Lower leg skin (tissue), 4 donors: ENCODE measurements at regions not wholly inside any gene's neighbourhood (a gene's known extent, or its start where the extent isn't known, plus 50 kb on each side); places are given as distances from the start of the nearest gene placed in this dataset.
"Not testable (repeated sequence)": the region's sequence is repeated elsewhere in the genome, so short reads cannot be mapped to it uniquely, and the experiment has no call there.

Experiments
- DNase-seq, 2 donors: peaks; one replicate each; pipeline ENCODE4 v3.0.0-alpha.2; 2019; ENCODE audit warnings: low spot score in 2 of 2
- H3K4me3 ChIP-seq: fragments of 200-600 bp; sonication (generic); 2 replicates; pipeline ENCODE4 v1.5.1; 2017; ENCODE audit warnings: mild to moderate bottlenecking, low read depth; ENCODE audit not compliant: poor library complexity, severe bottlenecking
- POLR2A ChIP-seq, 2 donors: fragments of 450-650 bp; IDR thresholded peaks; one replicate each; pipeline ENCODE4 v1.6.1; 2016 to 2017; ENCODE audit warnings: antibody characterized with exemption in 2 of 2, mild to moderate bottlenecking in 1 of 2, moderate library complexity in 1 of 2
- WGBS, 2 donors: methylation state at CpG; one replicate each; pipeline ENCODE4 v1.1.5; 2018; 5-methylcytosine and 5-hydroxymethylcytosine counted together
- intact Hi-C: fragments of 100-400 bp; cut with DNase I; formaldehyde crosslinking; loops from one replicate; pipeline ENCODE4 v1.15.0; 2023; ENCODE audit warnings: low total_unique reads
- TF ChIP-seq, protein P1 (sequence below), 3 donors: fragments of 450-650 bp; IDR thresholded peaks; one replicate each; pipeline ENCODE4 v1.5.1; 2016; ENCODE audit warnings: antibody characterized with exemption in 3 of 3, mild to moderate bottlenecking in 3 of 3, moderate library complexity in 2 of 3

DNA sequence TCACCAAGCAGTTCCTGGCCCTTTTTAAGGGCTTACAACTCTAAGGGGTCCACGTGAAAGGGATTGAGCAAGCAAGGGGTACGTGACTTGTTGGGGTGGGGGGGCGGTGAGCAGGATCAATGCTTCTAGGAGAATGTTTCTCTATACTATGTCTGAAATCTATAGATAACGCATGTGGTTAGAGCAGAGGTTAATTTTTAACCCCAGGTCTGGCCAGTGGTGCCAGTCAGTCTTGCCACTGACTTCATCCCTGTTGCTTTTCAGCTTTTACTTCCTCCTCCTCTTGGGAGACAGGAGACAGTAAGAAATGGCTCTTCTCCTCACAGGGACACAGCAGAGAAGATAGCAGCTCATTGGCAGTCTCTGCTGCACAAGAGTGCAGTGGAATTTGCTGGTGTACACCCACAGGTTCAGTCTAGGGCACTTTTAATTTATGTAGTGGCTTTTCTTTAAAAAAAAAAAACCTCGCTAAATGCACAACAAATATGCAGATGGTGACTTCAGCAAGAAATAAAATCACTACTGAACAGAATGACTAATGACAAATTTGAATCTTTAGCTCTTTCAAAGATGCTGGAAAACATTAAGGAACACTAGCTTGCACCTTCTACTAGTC lies 190.5 kb downstream of the CCNG2 start:
- TF ChIP-seq, protein P1, sequence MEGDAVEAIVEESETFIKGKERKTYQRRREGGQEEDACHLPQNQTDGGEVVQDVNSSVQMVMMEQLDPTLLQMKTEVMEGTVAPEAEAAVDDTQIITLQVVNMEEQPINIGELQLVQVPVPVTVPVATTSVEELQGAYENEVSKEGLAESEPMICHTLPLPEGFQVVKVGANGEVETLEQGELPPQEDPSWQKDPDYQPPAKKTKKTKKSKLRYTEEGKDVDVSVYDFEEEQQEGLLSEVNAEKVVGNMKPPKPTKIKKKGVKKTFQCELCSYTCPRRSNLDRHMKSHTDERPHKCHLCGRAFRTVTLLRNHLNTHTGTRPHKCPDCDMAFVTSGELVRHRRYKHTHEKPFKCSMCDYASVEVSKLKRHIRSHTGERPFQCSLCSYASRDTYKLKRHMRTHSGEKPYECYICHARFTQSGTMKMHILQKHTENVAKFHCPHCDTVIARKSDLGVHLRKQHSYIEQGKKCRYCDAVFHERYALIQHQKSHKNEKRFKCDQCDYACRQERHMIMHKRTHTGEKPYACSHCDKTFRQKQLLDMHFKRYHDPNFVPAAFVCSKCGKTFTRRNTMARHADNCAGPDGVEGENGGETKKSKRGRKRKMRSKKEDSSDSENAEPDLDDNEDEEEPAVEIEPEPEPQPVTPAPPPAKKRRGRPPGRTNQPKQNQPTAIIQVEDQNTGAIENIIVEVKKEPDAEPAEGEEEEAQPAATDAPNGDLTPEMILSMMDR (IDR thresholded peaks at IDR 0.05), result no peak
- TF ChIP-seq POLR2A (IDR thresholded peaks at IDR 0.05), result no peak
- DNase-seq, result no peak
- 82 to 87% methylated on average over 5 of the region's 5 CpGs for WGBS, 2 donors
- intact Hi-C loops, result no loop called here
- no peak overlapping the region for H3K4me3 ChIP-seq

DNA sequence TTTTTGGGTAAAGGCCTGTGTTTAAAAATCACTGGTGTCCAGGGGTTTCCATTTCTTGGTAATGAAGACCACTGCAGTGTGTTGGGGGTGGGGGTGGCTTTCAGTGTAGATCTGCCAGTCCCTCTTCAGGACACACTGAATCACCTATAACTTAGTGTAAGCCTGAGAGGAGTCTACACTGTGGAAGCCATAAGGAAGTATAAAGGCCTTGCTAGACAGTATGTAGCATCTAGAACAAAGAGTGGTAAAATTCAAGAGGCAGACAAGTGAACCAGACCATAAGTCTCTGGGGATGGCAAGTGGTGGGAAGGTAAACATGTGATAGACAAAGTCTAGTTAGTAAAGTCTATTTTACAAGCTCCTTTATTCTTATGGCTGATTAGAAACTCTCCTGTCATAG lies 191.8 kb downstream of the CCNG2 start:
- intact Hi-C loops, result no loop called here
- no peak for DNase-seq
- TF ChIP-seq POLR2A (IDR thresholded peaks at IDR 0.05), result no peak
- TF ChIP-seq, protein P1 (IDR thresholded peaks at IDR 0.05), result no peak
- no peak overlapping the region for H3K4me3 ChIP-seq

DNA sequence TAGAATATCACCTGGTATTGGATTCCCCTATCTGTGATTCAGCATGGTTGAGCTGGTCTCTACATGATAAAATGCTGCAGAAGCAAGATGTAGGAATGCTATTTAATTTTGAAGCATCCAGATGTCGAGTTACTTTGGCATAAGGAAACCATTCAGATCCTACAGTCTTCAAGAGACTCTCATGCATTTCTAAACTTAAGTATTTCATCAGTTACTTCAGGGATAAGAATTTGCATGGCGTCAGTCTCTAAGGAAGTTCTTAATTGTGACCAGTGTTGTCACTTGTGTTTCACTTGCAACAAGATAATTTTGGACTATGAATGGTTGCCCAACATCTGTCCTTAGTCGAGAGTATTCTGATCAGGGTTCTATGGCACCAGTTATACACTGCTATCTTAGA lies 192.4 kb downstream of the CCNG2 start:
- no peak overlapping the region for H3K4me3 ChIP-seq
- intact Hi-C loops, result no loop called here
- no peak for DNase-seq
- no peak for TF ChIP-seq POLR2A (IDR thresholded peaks at IDR 0.05)
- TF ChIP-seq, protein P1 (IDR thresholded peaks at IDR 0.05), result no peak
- WGBS, 2 donors, result 41 to 51% methylated on average over 3 of the region's 3 CpGs

DNA sequence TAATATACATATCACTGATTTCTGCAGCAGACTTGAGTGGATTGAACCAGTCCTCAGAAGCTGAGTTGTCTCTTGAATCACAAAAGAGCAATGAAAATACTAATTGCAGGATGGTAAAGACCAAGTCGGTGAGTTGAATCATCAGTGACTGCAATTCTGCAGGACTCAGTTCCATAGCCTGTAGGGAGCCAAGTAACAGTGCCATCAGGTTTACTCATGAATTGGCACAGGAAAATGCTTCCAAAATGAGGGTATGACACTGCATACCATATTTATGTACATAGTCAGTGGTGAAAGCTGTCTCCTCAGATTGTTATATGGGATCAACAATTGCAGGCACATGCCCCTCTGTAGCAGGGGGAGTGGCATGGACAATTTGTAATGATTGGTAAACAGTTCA lies 192.8 kb downstream of the CCNG2 start:
- no peak for DNase-seq
- intact Hi-C loops, result no loop called here
- no peak for TF ChIP-seq POLR2A (IDR thresholded peaks at IDR 0.05)
- TF ChIP-seq, protein P1 (IDR thresholded peaks at IDR 0.05), result no peak

DNA sequence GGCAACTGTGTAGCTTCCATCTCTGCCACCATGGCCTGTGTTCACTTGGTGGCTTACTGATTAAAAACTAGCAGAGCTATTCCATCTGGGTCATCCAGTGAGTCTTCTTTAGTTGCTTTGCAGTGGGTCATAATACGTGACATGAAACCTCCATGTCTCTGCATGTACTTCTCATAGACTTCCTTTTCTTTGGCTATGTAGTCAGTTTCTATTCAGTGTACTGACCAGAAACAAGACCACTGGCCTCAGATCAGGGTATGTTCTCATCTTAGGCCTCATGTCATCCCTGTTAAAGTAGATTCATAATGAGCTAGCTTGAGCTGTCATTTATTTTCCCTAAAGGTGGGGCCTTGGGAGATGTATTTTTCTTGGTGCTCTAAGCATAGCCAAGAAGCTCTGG lies 195.2 kb downstream of the CCNG2 start:
- TF ChIP-seq, protein P1 (IDR thresholded peaks at IDR 0.05), result no peak
- TF ChIP-seq POLR2A (IDR thresholded peaks at IDR 0.05), result no peak
- WGBS, 2 donors, result 90% methylated on average over 1 of the region's 1 CpG
- no peak for DNase-seq
- intact Hi-C loops, result no loop called here
- H3K4me3 ChIP-seq, result no peak overlapping the region

More for the DNA sequence above, 192.8 kb downstream of the CCNG2 start:
- no peak overlapping the region for H3K4me3 ChIP-seq
- whole genome bisulfite sequencing, 2 donors, result 27 to 38% methylated on average over 1 of the region's 1 CpG

DNA sequence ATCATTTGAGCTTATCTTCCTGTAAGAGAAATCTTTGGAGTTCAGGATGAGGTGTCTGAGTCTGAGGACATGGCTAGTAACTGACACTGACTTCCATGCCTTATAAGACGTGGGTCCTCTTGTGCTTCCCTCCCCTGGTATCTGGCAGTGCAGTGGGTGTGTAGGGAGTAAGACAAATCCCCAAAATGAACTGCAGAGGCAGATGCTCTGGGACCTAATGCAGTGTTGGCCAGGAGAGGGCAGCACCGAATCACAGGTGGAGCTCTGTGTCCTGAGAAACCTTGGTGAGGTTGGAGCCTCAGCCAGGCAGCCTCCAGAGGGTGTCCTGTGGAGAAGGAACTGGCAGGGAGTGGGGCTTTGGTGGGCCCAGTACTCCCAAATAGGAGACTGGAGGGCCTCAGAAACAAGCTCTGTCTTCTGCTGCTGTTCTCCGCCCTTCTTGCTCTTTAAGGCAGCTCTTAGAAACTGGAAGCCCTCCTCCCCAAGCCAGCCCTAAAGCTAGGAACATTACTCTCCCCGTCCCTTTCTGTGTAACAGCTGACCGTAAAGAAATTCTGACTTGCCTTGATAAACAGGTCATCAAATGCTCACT lies 196.8 kb downstream of the CCNG2 start:
- DNase-seq, intact Hi-C loops, H3K4me3 ChIP-seq: not testable (repeated sequence)
- 79 to 84% methylated on average over 3 to 4 of the region's 5 CpGs for WGBS, 2 donors
